ENCODE measurements at regions not wholly inside any gene's neighbourhood (a gene's known extent, or its start where the extent isn't known, plus 50 kb on each side); places are given as distances from the start of the nearest gene placed in this dataset.

DNA sequence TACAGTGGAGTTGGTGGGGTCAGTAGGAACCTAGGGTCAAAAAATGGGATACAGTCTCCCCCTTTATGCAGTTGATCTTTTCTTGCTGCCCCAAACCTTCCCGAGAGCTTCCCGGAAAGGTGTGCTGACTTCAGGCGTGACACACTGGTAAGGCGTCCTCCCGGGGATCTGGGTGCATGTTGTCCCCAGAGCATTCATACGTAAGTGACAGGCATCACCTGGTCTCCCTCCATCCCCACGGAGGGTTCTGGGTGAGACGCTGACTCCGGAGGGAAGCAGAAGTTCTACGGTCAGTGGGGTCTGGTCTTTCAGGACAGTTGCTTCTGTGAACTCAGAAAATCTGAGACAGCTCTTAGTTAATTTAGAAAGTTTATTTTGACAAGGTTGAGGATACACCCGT, 159.6 kb upstream of the RTL1 start:
- DNase-seq (ENCODE audit: low spot score) (no peak), ATAC-seq (no peak)
- Histone ChIP-seq H3K79me2 (replicated peaks; ENCODE audit: insufficient read depth) (no peaks in the 10 kb centered on the region), H3K4me2 (no peak overlapping the region), H3K4me1 (ENCODE audit: insufficient read depth) (no peaks in the 10 kb centered on the region), H4K20me1 (replicated peaks; ENCODE audit: insufficient read depth) (no peaks in the 10 kb centered on the region), H3K27ac (ENCODE audit: low read depth) (no peak overlapping the region), H3F3A (replicated peaks; ENCODE audit: low read depth) (no peaks in the 10 kb centered on the region), H3K4me3 (no peak overlapping the region), H3K9me2 (ENCODE audit: insufficient read depth) (peaks cover 7% of the 10 kb centered on the region; the same call in 1 of the 2 replicates), H2AFZ (no peak overlapping the region), H3K36me3 (ENCODE audit: insufficient read depth) (no peaks in the 10 kb centered on the region), H3K27me3 (ENCODE audit: insufficient read depth) (no peaks in the 10 kb centered on the region)
- peaks cover 9% of the 10 kb centered on the region for H3K27me3 Mint-ChIP-seq (ENCODE audit: insufficient read depth, low read depth, poor library complexity)
- H3K27ac Mint-ChIP-seq = no peak overlapping the region
- no peak for TF ChIP-seq CREB1 (CRISPR knock-in tag; IDR thresholded peaks at IDR 0.05; ENCODE audit: low read depth)
- no peak for TF ChIP-seq POLR2AphosphoS5 (IDR thresholded peaks at IDR 0.05; ENCODE audit: low read depth)
- peaks cover 5% of the 10 kb centered on the region; the same call in 1 of the 3 replicates for H3K36me3 Mint-ChIP-seq (ENCODE audit: low read depth)
- H3K9me3 Mint-ChIP-seq = peaks cover 14% of the 10 kb centered on the region
- H3K4me3 Mint-ChIP-seq = no peak overlapping the region
- H3K4me1 Mint-ChIP-seq = no peaks in the 10 kb centered on the region

DNA sequence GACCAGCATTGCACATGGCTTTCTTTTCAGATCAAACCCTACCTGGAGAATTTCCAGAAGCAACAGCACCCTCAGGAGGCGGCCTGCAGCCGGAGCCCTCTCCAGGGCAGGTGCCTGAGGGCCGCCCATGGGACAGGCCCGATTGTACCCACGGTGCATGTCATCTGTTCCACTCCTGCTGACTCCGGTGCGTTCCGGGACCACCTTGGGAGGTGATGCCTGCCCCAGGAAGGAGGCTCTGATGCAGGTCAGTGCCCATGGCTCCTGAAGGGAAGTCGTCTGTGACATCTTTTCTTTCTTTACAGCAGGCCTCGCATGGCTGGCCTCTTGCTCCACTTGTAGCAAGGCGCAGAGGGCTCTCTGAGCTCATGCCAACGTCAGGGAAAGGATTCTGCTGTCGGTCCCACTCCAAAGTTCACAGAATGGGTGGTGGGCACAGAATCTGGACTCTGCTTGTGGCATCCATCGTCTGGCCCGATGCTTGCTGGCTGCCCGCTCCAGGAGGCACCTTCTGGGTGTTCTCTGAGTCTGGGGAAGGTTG, 160.7 kb upstream of the RTL1 start:
- no peaks in the 10 kb centered on the region for H3K4me1 Mint-ChIP-seq
- Histone ChIP-seq H3K36me3 (ENCODE audit: insufficient read depth) (no peaks in the 10 kb centered on the region), H3K79me2 (replicated peaks; ENCODE audit: insufficient read depth) (no peaks in the 10 kb centered on the region), H3K9me2 (ENCODE audit: insufficient read depth) (0 out of 2 replicates have a peak, but pooled peaks cover 2% of the 10 kb centered on the region), H2AFZ (no peak overlapping the region), H3K4me1 (ENCODE audit: insufficient read depth) (no peaks in the 10 kb centered on the region), H4K20me1 (replicated peaks; ENCODE audit: insufficient read depth) (no peaks in the 10 kb centered on the region), H3K27me3 (ENCODE audit: insufficient read depth) (no peaks in the 10 kb centered on the region), H3F3A (replicated peaks; ENCODE audit: low read depth) (no peaks in the 10 kb centered on the region), H3K4me2 (no peak overlapping the region), H3K27ac (ENCODE audit: low read depth) (no peak overlapping the region), H3K4me3 (no peak overlapping the region)
- peak; percentile 28; the same call in 1 of the 3 replicates for ATAC-seq
- no peak for TF ChIP-seq ZNF331 (CRISPR knock-in tag; IDR thresholded peaks at IDR 0.05; ENCODE audit: low read depth)
- TF ChIP-seq, protein P1, sequence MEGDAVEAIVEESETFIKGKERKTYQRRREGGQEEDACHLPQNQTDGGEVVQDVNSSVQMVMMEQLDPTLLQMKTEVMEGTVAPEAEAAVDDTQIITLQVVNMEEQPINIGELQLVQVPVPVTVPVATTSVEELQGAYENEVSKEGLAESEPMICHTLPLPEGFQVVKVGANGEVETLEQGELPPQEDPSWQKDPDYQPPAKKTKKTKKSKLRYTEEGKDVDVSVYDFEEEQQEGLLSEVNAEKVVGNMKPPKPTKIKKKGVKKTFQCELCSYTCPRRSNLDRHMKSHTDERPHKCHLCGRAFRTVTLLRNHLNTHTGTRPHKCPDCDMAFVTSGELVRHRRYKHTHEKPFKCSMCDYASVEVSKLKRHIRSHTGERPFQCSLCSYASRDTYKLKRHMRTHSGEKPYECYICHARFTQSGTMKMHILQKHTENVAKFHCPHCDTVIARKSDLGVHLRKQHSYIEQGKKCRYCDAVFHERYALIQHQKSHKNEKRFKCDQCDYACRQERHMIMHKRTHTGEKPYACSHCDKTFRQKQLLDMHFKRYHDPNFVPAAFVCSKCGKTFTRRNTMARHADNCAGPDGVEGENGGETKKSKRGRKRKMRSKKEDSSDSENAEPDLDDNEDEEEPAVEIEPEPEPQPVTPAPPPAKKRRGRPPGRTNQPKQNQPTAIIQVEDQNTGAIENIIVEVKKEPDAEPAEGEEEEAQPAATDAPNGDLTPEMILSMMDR (conservative IDR thresholded peaks at IDR 0.05; ENCODE audit: low read depth in 2 of 2) = peak in 1 of 2 experiments; percentile 36; a peak in 2 of 4 replicates
- no peak for TF ChIP-seq POLR2AphosphoS5 (IDR thresholded peaks at IDR 0.05; ENCODE audit: low read depth)
- H3K27ac Mint-ChIP-seq = no peak overlapping the region
- DNase-seq (ENCODE audit: low spot score) = no peak
- no peak overlapping the region for H3K4me3 Mint-ChIP-seq
- peaks cover 5% of the 10 kb centered on the region; the same call in 1 of the 3 replicates for H3K36me3 Mint-ChIP-seq (ENCODE audit: low read depth)
- peaks cover 9% of the 10 kb centered on the region for H3K27me3 Mint-ChIP-seq (ENCODE audit: insufficient read depth, low read depth, poor library complexity)
- H3K9me3 Mint-ChIP-seq = peaks cover 14% of the 10 kb centered on the region

DNA sequence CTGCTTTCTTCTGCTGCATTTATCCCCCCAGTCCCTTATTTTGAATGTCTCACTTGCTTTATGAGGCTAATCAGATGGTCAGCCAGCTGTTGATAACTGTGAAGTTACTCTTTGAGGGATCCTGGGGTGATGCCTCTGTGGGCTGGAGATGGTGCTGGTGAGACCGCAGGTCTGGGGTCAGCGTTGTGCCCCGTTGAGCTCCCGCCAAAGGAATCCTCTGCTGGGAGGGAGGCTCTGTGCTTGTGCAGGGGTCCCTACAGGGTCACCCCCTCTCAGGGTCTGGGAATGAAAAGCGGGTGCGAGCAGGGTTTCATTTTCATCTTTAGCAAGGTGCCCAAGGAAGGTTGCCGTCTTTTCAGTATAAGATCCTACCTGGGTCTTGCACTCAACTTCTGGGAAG, 161.2 kb upstream of the RTL1 start:
- ATAC-seq (no peak), DNase-seq (ENCODE audit: low spot score) (no peak)
- Histone ChIP-seq H3K36me3 (ENCODE audit: insufficient read depth) (no peaks in the 10 kb centered on the region), H3K27ac (ENCODE audit: low read depth) (no peak overlapping the region), H3K4me2 (no peak overlapping the region), H3K4me1 (ENCODE audit: insufficient read depth) (no peaks in the 10 kb centered on the region), H2AFZ (no peak overlapping the region), H3F3A (replicated peaks; ENCODE audit: low read depth) (no peaks in the 10 kb centered on the region), H3K27me3 (ENCODE audit: insufficient read depth) (no peaks in the 10 kb centered on the region), H3K4me3 (no peak overlapping the region), H4K20me1 (replicated peaks; ENCODE audit: insufficient read depth) (no peaks in the 10 kb centered on the region), H3K79me2 (replicated peaks; ENCODE audit: insufficient read depth) (no peaks in the 10 kb centered on the region), H3K9me2 (ENCODE audit: insufficient read depth) (no peaks in the 10 kb centered on the region)
- H3K27me3 Mint-ChIP-seq (ENCODE audit: insufficient read depth, low read depth, poor library complexity) = peaks cover 9% of the 10 kb centered on the region
- no peak overlapping the region for H3K27ac Mint-ChIP-seq
- no peak overlapping the region for H3K4me3 Mint-ChIP-seq
- no peaks in the 10 kb centered on the region for H3K4me1 Mint-ChIP-seq
- H3K36me3 Mint-ChIP-seq (ENCODE audit: low read depth) = peaks cover 5% of the 10 kb centered on the region; the same call in 1 of the 3 replicates
- H3K9me3 Mint-ChIP-seq = peaks cover 14% of the 10 kb centered on the region
- TF ChIP-seq CREB1 (CRISPR knock-in tag; IDR thresholded peaks at IDR 0.05; ENCODE audit: low read depth) (no peak), NANOG (IDR thresholded peaks at IDR 0.05; ENCODE audit: borderline replicate concordance) (no peak), ZNF114 (CRISPR knock-in tag; IDR thresholded peaks at IDR 0.05) (no peak), EZH2 (IDR thresholded peaks at IDR 0.05; ENCODE audit: low read depth, unreplicated experiment) (no peak)
- TF ChIP-seq, protein P2, sequence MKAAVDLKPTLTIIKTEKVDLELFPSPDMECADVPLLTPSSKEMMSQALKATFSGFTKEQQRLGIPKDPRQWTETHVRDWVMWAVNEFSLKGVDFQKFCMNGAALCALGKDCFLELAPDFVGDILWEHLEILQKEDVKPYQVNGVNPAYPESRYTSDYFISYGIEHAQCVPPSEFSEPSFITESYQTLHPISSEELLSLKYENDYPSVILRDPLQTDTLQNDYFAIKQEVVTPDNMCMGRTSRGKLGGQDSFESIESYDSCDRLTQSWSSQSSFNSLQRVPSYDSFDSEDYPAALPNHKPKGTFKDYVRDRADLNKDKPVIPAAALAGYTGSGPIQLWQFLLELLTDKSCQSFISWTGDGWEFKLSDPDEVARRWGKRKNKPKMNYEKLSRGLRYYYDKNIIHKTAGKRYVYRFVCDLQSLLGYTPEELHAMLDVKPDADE (IDR thresholded peaks at IDR 0.05) = no peak
